ENCODE measurements at regions not wholly inside any gene's neighbourhood (a gene's known extent, or its start where the extent isn't known, plus 50 kb on each side); places are given as distances from the start of the nearest gene placed in this dataset.

DNA sequence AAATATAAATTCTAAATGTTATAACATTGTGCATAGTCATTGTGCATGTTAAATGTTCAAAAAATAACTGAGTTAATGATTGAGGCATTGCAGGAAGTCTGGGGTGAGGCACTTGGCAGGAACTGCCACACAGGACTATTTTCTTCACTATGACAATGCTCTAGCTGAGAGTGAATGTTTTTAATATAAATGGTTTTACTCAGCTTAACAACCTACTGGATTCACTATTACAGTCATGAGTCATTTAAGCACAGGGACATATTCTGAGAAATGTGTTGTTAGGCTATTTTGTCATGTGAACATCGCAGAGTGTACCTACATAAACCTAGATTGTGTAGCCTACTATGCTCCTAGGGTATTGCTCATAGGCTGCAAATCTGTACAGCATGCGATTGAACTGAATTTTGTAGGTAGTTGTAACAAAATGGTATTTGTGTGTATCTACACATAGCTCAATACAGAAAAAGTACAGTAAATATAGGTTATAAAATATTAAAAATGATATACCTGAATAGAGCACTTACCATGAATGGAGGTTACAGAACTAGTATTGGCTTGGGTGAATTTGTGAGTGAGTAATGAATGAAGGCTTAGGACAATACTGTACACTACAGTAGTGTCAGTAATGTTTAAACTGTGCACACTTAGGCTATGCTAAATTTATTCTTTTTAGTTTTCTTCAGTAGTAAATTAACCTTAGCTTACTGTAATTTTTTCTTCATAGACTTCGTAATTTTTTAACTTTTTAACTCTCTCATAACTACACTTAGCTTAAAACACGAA lies 346.1 kb upstream of the PTGER4 start:
- BruUV-seq (replicated peaks), result no TSS peak
- H3K27ac ChIP-seq (ENCODE audit: low read depth, low read length, poor library complexity, severe bottlenecking), result no peak overlapping the region
- H3K27me3 ChIP-seq (replicated peaks; ENCODE audit: insufficient read depth, low read depth, low read length, poor library complexity), result no peaks in the 10 kb centered on the region
- TF ChIP-seq, protein P1, sequence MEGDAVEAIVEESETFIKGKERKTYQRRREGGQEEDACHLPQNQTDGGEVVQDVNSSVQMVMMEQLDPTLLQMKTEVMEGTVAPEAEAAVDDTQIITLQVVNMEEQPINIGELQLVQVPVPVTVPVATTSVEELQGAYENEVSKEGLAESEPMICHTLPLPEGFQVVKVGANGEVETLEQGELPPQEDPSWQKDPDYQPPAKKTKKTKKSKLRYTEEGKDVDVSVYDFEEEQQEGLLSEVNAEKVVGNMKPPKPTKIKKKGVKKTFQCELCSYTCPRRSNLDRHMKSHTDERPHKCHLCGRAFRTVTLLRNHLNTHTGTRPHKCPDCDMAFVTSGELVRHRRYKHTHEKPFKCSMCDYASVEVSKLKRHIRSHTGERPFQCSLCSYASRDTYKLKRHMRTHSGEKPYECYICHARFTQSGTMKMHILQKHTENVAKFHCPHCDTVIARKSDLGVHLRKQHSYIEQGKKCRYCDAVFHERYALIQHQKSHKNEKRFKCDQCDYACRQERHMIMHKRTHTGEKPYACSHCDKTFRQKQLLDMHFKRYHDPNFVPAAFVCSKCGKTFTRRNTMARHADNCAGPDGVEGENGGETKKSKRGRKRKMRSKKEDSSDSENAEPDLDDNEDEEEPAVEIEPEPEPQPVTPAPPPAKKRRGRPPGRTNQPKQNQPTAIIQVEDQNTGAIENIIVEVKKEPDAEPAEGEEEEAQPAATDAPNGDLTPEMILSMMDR (conservative IDR thresholded peaks at IDR 0.05; ENCODE audit: low read depth, low read length), result no peak
- TF ChIP-seq EZH2 (IDR thresholded peaks at IDR 0.05; ENCODE audit: borderline replicate concordance, low read depth, low read length, poor library complexity, severe bottlenecking), result no peak
- CTCF ChIA-PET, result no interaction called here
- H3K9me3 ChIP-seq (ENCODE audit: low read depth, low read length, poor library complexity, severe bottlenecking), result peaks cover 3% of the 10 kb centered on the region
- no peaks in the 10 kb centered on the region for H3K36me3 ChIP-seq (ENCODE audit: insufficient read depth, low read length, poor library complexity, severe bottlenecking)
- DNase-seq (ENCODE audit: low spot score), result peak; percentile 44
- intact Hi-C loops (cut with micrococcal nuclease; ENCODE audit: unreplicated experiment), result no loop called here
- no peaks in the 10 kb centered on the region for H3K4me1 ChIP-seq (ENCODE audit: insufficient read depth, low read length, poor library complexity, severe bottlenecking)
- H3K4me3 ChIP-seq (ENCODE audit: low read depth, low read length, poor library complexity, severe bottlenecking), result no peak overlapping the region
- POLR2A ChIA-PET (ENCODE audit: low non-redundant PET), result no interaction called here

DNA sequence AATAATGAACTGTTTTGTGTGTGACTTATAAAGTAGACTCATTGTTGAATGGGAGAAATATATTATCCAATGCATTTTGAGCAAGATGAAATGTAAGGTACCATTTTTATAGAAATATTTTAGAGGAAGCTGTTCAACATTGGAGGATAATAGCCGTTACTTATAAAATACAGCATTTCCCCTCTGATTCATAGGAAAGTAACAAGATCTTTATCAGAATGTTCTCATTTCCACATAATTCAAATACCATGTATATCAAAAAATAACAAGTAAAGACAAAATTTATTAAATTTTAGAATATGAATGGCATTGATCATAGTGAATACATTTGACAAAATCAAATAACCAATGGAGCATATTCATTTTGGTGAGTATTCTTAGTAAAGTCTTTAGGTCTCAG lies 346.7 kb upstream of the PTGER4 start:
- POLR2A ChIA-PET (ENCODE audit: low non-redundant PET), result no interaction called here
- BruUV-seq (replicated peaks), result no TSS peak
- intact Hi-C loops (cut with micrococcal nuclease; ENCODE audit: unreplicated experiment), result no loop called here
- CTCF ChIA-PET, result no interaction called here
- Histone ChIP-seq H3K4me1 (ENCODE audit: insufficient read depth, low read length, poor library complexity, severe bottlenecking) (no peaks in the 10 kb centered on the region), H3K9me3 (ENCODE audit: low read depth, low read length, poor library complexity, severe bottlenecking) (peaks cover 4% of the 10 kb centered on the region), H3K36me3 (ENCODE audit: insufficient read depth, low read length, poor library complexity, severe bottlenecking) (no peaks in the 10 kb centered on the region), H3K27me3 (replicated peaks; ENCODE audit: insufficient read depth, low read depth, low read length, poor library complexity) (no peaks in the 10 kb centered on the region), H3K4me3 (ENCODE audit: low read depth, low read length, poor library complexity, severe bottlenecking) (no peak overlapping the region), H3K27ac (ENCODE audit: low read depth, low read length, poor library complexity, severe bottlenecking) (no peak overlapping the region)
- DNase-seq (ENCODE audit: low spot score), result no peak
- TF ChIP-seq, protein P1 (conservative IDR thresholded peaks at IDR 0.05; ENCODE audit: low read depth, low read length), result no peak
- TF ChIP-seq EZH2 (IDR thresholded peaks at IDR 0.05; ENCODE audit: borderline replicate concordance, low read depth, low read length, poor library complexity, severe bottlenecking), result no peak

DNA sequence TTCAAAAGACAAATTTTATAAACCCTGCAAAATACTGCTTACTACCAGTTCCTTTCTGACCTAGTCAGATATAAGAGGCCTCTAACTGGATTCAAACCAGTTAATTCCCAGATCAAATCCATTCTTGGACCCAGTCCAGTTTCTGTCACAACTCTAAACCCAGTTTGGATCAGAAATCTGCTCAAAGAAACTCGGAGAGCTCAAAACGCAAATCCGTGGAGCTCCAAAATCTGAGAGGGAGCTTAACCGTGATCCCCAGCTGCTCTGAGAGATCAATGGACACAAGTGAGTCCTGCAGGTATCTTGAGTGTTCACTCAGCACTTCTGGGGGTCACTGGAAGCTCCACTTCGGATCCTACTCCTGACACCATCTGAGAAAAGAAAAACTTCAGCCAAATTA lies 348.1 kb upstream of the PTGER4 start:
- Histone ChIP-seq H3K9me3 (ENCODE audit: low read depth, low read length, poor library complexity, severe bottlenecking) (peaks cover 4% of the 10 kb centered on the region), H3K36me3 (ENCODE audit: insufficient read depth, low read length, poor library complexity, severe bottlenecking) (no peaks in the 10 kb centered on the region), H3K4me3 (ENCODE audit: low read depth, low read length, poor library complexity, severe bottlenecking) (no peak overlapping the region), H3K27ac (ENCODE audit: low read depth, low read length, poor library complexity, severe bottlenecking) (no peak overlapping the region), H3K27me3 (replicated peaks; ENCODE audit: insufficient read depth, low read depth, low read length, poor library complexity) (no peaks in the 10 kb centered on the region), H3K4me1 (ENCODE audit: insufficient read depth, low read length, poor library complexity, severe bottlenecking) (no peaks in the 10 kb centered on the region)
- no peak for TF ChIP-seq EZH2 (IDR thresholded peaks at IDR 0.05; ENCODE audit: borderline replicate concordance, low read depth, low read length, poor library complexity, severe bottlenecking)
- TF ChIP-seq, protein P1 (conservative IDR thresholded peaks at IDR 0.05; ENCODE audit: low read depth, low read length), result no peak
- intact Hi-C loops (cut with micrococcal nuclease; ENCODE audit: unreplicated experiment), result no loop called here
- ChIA-PET POLR2A (ENCODE audit: low non-redundant PET) (no interaction called here), CTCF (no interaction called here)
- BruUV-seq (replicated peaks), result no TSS peak
- DNase-seq (ENCODE audit: low spot score), result no peak

Measured in A673 (cell line).